OCI-M1 (cell line): ENCODE measurements at regions not wholly inside any gene's neighbourhood (a gene's known extent, or its start where the extent isn't known, plus 50 kb on each side); places are given as distances from the start of the nearest gene placed in this dataset.

Experiments
- DNase-seq: peaks from one replicate; lab custom pipeline; 2025; lab: John Stamatoyannopoulos, UW

- no peak for DNase-seq
These were observed 245.9 kb upstream of the LMCD1 start for GRCh38 chr3:8255725-8256124.

GRCh38 chr3:8256441-8257071 is 245.1 kb upstream of the LMCD1 start:
- DNase-seq = no peak

GRCh38 chr3:8261018-8261417 is 240.6 kb upstream of the LMCD1 start:
- no peak for DNase-seq

GRCh38 chr3:8266730-8267131 is 234.9 kb upstream of the LMCD1 start:
- no peak for DNase-seq

GRCh38 chr3:8273479-8273878 is 228.1 kb upstream of the LMCD1 start:
- DNase-seq = no peak

GRCh38 chr3:8276056-8276455 is 225.6 kb upstream of the LMCD1 start:
- DNase-seq = no peak

GRCh38 chr3:8276506-8276905 is 225.1 kb upstream of the LMCD1 start:
- no peak for DNase-seq

- peak; percentile 25 for DNase-seq
These were observed 223.2 kb upstream of the LMCD1 start for GRCh38 chr3:8278448-8278847.

- DNase-seq = no peak
These were observed 222.1 kb upstream of the LMCD1 start for GRCh38 chr3:8279476-8279875.

- DNase-seq = no peak
These were observed 221.6 kb upstream of the LMCD1 start for GRCh38 chr3:8279886-8280550.

- DNase-seq = no peak
These were observed 219.0 kb upstream of the LMCD1 start for GRCh38 chr3:8282541-8283165.

- no peak for DNase-seq
These were observed 218.4 kb upstream of the LMCD1 start for GRCh38 chr3:8283193-8283592.

- no peak for DNase-seq
These were observed 215.5 kb upstream of the LMCD1 start for GRCh38 chr3:8286086-8286485.

- no peak for DNase-seq
These were observed 214.9 kb upstream of the LMCD1 start for GRCh38 chr3:8286749-8287148.

- DNase-seq = no peak
These were observed 211.0 kb upstream of the LMCD1 start for GRCh38 chr3:8290611-8291010.

GRCh38 chr3:8296461-8296860 is 205.2 kb upstream of the LMCD1 start:
- no peak for DNase-seq

GRCh38 chr3:8298021-8298954 is 203.3 kb upstream of the LMCD1 start:
- no peak for DNase-seq

- peak; percentile 94 for DNase-seq
These were observed 199.5 kb upstream of the LMCD1 start for GRCh38 chr3:8301977-8302735.

GRCh38 chr3:8303466-8303865 is 198.2 kb upstream of the LMCD1 start:
- DNase-seq = no peak

- no peak for DNase-seq
These were observed 196.3 kb upstream of the LMCD1 start for GRCh38 chr3:8305371-8305770.

GRCh38 chr3:8307545-8308110 is 194.0 kb upstream of the LMCD1 start:
- DNase-seq = no peak
